ENCODE measurements at regions not wholly inside any gene's neighbourhood (a gene's known extent, or its start where the extent isn't known, plus 50 kb on each side); places are given as distances from the start of the nearest gene placed in this dataset.
"Not testable (repeated sequence)": the region's sequence is repeated elsewhere in the genome, so short reads cannot be mapped to it uniquely, and the experiment has no call there.

DNA sequence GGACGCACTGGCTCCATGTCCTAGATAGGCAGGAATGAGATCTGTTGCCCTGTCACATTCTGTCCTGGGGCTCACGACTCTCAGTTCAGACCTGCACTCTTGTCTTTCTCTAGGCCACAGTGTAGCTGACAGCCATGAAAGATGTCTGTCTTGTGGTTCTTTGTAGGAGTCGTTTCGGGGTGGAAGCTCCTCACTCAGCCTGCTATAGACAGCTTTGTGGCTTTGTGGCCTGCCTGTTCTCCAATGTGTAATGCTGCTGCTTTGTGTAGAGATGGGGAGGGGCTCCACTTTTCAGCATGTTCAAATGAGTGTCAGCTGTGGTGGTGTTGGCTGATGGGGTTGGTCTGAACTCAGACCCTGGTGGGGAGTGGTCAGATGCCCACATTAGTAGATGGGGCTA, 410.7 kb downstream of the ACTR3B start:
- H3K27ac ChIP-seq (ENCODE audit: low read length) = no peak overlapping the region

DNA sequence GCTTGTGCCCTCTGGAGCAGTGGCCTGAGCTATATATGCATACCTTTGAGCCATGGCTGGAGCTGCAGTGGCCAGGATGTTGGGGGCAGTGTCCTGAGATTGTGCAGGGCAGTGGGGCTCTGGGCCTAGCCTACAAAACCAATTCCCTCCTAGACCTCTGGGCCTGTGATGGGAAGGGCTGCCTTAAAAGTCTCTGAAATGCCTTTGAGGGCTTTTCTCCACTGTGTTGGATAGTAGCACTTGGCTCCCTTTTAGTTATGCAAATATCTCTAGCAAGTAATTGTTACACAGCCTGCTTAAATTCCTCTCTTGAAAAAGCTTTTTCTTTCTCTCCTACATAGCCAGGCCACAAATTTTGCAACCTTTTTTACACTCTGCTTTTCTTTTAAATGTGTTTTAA, 426.4 kb downstream of the ACTR3B start:
- no peak for DNase-seq
- H3K27me3 ChIP-seq (ENCODE audit: control insufficient read depth, insufficient read depth, low read length) = no peaks in the 10 kb centered on the region
- no peaks in the 10 kb centered on the region for H3K9me3 ChIP-seq (ENCODE audit: control insufficient read depth, low read depth, low read length)
- H3K4me1 ChIP-seq (ENCODE audit: control insufficient read depth, insufficient read depth, low read length) = no peaks in the 10 kb centered on the region
- H3K27ac ChIP-seq (ENCODE audit: low read length) = no peak overlapping the region
- no peaks in the 10 kb centered on the region for H3K36me3 ChIP-seq (ENCODE audit: control insufficient read depth, insufficient read depth, low read length)
- no peak overlapping the region for H3K4me3 ChIP-seq (ENCODE audit: low read length)

More for the DNA sequence above, 410.7 kb downstream of the ACTR3B start:
- Histone ChIP-seq H3K9me3 (ENCODE audit: control insufficient read depth, low read depth, low read length) (peaks cover 5% of the 10 kb centered on the region), H3K27me3 (ENCODE audit: control insufficient read depth, insufficient read depth, low read length) (no peaks in the 10 kb centered on the region), H3K4me1 (ENCODE audit: control insufficient read depth, insufficient read depth, low read length) (no peaks in the 10 kb centered on the region), H3K4me3 (ENCODE audit: low read length) (no peak overlapping the region), H3K36me3 (ENCODE audit: control insufficient read depth, insufficient read depth, low read length) (no peaks in the 10 kb centered on the region)
- DNase-seq = no peak
- no CpG with 5 or more reads among the region's 4 CpGs for WGBS (ENCODE audit: insufficient coverage, low lambda C conversion rate)

DNA sequence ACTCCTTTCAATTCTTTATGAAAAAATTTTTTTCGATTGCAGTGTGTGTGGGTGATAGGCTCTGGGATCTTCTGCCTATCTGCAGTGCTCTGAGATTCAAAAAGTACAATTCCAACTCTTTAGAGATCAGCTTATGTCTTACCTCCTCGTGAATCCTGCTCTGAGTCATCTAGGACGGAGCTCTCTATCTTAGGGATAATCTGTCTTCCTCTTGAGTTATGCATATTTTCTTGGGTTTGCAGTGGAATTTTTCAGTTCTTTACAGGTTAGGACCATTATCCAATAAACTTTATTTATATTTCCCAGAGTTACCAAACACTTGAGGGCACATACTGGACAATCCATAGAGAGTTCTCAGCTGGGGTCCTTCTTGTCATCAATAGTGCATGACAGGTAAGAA, 428.6 kb downstream of the ACTR3B start:
- no peaks in the 10 kb centered on the region for H3K27me3 ChIP-seq (ENCODE audit: control insufficient read depth, insufficient read depth, low read length)
- H3K4me3 ChIP-seq (ENCODE audit: low read length) = no peak overlapping the region
- no peaks in the 10 kb centered on the region for H3K9me3 ChIP-seq (ENCODE audit: control insufficient read depth, low read depth, low read length)
- H3K36me3 ChIP-seq (ENCODE audit: control insufficient read depth, insufficient read depth, low read length) = no peaks in the 10 kb centered on the region
- no peak overlapping the region for H3K27ac ChIP-seq (ENCODE audit: low read length)
- WGBS (ENCODE audit: insufficient coverage, low lambda C conversion rate) = 100% methylated on average over 1 of the region's 3 CpGs
- no peaks in the 10 kb centered on the region for H3K4me1 ChIP-seq (ENCODE audit: control insufficient read depth, insufficient read depth, low read length)
- DNase-seq = no peak

DNA sequence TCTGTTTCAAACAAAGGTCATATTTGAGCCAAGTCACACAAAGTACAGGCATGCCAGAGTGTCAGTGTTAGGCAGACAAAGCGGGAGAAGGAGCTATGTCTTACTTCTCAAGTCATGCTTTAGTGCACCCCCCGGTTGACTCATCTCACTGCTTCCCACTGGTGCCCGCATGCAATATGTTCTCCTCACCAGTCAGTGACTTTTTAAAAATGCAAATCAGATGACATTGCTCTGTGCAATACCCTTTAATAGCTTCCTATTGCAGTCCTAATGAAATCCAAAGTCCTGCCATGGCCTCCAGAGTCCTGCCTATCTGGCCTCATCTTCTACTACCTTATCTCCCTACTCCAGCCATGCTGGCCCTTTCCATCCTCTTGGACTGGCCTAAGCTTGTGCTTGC, 429.1 kb downstream of the ACTR3B start:
- no peaks in the 10 kb centered on the region for H3K4me1 ChIP-seq (ENCODE audit: control insufficient read depth, insufficient read depth, low read length)
- no peak for DNase-seq

DNA sequence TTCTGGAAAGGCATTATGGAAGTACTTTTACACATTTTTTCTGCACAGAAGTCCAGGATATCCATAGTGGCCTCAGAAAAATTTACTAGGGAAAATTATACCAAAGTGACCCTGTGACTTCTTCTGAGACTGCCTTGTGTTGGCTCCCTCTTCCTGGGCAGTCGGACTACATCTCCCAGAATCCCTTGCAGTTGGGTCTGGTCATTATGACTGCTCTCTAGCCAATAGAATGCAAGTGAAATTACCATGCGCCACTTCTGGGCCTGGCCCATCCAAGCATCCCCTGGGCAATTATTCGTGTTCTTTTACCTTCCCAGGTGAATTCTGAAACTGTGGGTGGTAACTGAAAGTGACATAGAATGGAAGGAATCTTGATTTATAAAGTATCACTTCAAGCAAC, 430.9 kb downstream of the ACTR3B start:
- Histone ChIP-seq H3K4me1 (ENCODE audit: control insufficient read depth, insufficient read depth, low read length) (no peaks in the 10 kb centered on the region), H3K27ac (ENCODE audit: low read length) (no peak overlapping the region), H3K4me3 (ENCODE audit: low read length) (no peak overlapping the region), H3K27me3 (ENCODE audit: control insufficient read depth, insufficient read depth, low read length) (no peaks in the 10 kb centered on the region), H3K9me3 (ENCODE audit: control insufficient read depth, low read depth, low read length) (no peaks in the 10 kb centered on the region), H3K36me3 (ENCODE audit: control insufficient read depth, insufficient read depth, low read length) (no peaks in the 10 kb centered on the region)
- WGBS (ENCODE audit: insufficient coverage, low lambda C conversion rate) = no CpG with 5 or more reads among the region's 3 CpGs
- DNase-seq = no peak

More for the DNA sequence above, 429.1 kb downstream of the ACTR3B start:
- Histone ChIP-seq H3K9me3 (ENCODE audit: control insufficient read depth, low read depth, low read length) (no peaks in the 10 kb centered on the region), H3K4me3 (ENCODE audit: low read length) (no peak overlapping the region), H3K27ac (ENCODE audit: low read length) (no peak overlapping the region), H3K27me3 (ENCODE audit: control insufficient read depth, insufficient read depth, low read length) (no peaks in the 10 kb centered on the region), H3K36me3 (ENCODE audit: control insufficient read depth, insufficient read depth, low read length) (no peaks in the 10 kb centered on the region)
- WGBS (ENCODE audit: insufficient coverage, low lambda C conversion rate) = no CpG with 5 or more reads among the region's 3 CpGs

DNA sequence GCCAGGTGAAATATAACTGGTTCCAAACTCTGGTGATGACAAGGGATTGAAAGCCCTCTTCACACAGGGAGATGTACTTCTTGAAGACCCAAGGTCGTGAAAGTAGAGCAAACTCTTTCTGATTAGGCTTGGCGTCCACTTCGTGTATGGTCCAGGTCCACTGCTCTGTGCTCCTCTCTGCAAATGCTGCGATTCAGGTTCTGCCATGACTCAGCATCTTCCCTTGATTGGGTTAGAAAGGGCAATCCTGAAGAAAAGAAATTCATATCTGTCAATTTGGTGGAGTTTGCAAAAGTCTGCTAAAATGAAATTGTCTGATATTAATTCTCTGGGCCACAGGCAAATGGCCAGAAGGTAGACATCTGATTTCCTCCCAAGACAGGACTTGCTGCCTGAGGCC, 431.4 kb downstream of the ACTR3B start:
- Histone ChIP-seq H3K36me3 (ENCODE audit: control insufficient read depth, insufficient read depth, low read length) (no peaks in the 10 kb centered on the region), H3K4me1 (ENCODE audit: control insufficient read depth, insufficient read depth, low read length) (no peaks in the 10 kb centered on the region), H3K4me3 (ENCODE audit: low read length) (no peak overlapping the region), H3K27ac (ENCODE audit: low read length) (no peak overlapping the region), H3K27me3 (ENCODE audit: control insufficient read depth, insufficient read depth, low read length) (no peaks in the 10 kb centered on the region), H3K9me3 (ENCODE audit: control insufficient read depth, low read depth, low read length) (no peaks in the 10 kb centered on the region)
- no CpG with 5 or more reads among the region's 4 CpGs for WGBS (ENCODE audit: insufficient coverage, low lambda C conversion rate)
- no peak for DNase-seq

DNA sequence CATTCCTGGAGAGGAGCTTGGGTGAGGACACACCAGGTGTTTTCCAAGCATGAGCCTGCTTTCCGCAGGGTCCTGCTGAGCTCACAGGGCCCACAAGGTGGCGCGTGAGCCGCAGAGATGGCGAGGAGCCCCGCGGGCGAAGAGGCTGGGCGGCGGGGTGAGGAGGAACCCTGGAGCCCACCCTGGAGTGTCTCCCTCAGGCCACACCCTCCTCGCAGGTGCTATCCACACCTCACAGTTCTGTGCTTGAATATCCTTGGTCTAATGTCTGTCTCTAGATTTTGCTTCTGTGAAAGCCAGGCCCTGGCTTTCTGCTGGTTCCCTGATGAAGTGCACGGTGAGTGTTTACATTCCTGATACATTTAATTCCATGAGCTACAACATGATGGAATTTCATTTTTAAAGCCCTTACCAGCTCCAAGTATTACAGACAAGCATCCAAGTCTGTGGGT, 433.6 kb downstream of the ACTR3B start:
- Histone ChIP-seq H3K36me3 (ENCODE audit: control insufficient read depth, insufficient read depth, low read length) (no peaks in the 10 kb centered on the region), H3K4me3 (ENCODE audit: low read length) (no peak overlapping the region), H3K4me1 (ENCODE audit: control insufficient read depth, insufficient read depth, low read length) (no peaks in the 10 kb centered on the region), H3K27ac (ENCODE audit: low read length) (no peak overlapping the region), H3K9me3 (ENCODE audit: control insufficient read depth, low read depth, low read length) (no peaks in the 10 kb centered on the region), H3K27me3 (ENCODE audit: control insufficient read depth, insufficient read depth, low read length) (no peaks in the 10 kb centered on the region)
- no CpG with 5 or more reads among the region's 12 CpGs for WGBS (ENCODE audit: insufficient coverage, low lambda C conversion rate)
- peak; percentile 4 to 7 for DNase-seq

DNA sequence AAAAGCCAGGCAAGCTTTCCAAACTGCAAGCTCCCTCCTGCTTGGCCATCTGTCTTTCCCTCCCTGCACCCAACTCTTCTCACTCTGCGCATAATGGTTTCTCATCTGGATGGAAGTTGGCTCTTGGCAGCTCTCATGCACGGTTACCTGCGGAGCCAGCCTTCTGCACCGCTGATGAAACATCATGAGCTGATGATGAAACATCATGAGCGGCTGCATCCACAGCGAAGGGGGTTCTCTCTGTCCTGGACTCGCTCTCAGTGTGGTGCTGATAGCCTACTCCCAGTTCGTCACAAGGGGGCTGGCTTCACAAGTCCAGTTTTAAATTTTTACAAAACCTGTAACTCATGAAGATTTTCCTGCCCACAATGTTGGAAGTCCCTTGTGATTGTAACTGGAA, 457.5 kb downstream of the ACTR3B start:
- H3K4me1 ChIP-seq (ENCODE audit: control insufficient read depth, insufficient read depth, low read length) = no peaks in the 10 kb centered on the region
- H3K4me3 ChIP-seq (ENCODE audit: low read length) = no peak overlapping the region
- no peaks in the 10 kb centered on the region for H3K36me3 ChIP-seq (ENCODE audit: control insufficient read depth, insufficient read depth, low read length)
- DNase-seq = no peak
- no CpG with 5 or more reads among the region's 8 CpGs for WGBS (ENCODE audit: insufficient coverage, low lambda C conversion rate)
- no peaks in the 10 kb centered on the region for H3K27me3 ChIP-seq (ENCODE audit: control insufficient read depth, insufficient read depth, low read length)
- H3K9me3 ChIP-seq (ENCODE audit: control insufficient read depth, low read depth, low read length) = peaks cover 10% of the 10 kb centered on the region
- no peak overlapping the region for H3K27ac ChIP-seq (ENCODE audit: low read length)

DNA sequence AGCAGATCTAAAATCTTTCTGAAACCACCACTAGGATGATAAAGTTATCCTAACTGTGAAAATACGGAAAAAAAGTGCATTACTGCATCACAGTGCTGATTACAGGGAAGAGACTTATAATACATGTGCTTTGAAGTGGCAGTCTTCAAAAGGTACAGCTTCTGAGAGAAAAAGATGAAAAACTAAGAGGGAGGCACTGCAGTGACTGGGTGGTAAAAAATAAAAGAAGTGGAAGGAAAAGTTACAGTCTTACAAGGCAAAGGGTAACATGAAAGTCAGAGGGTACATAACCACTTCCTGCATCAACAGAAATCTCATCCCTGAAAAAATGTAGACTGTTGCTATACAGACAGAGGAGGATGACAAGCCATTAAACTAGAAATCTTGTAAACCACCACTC, 465.3 kb downstream of the ACTR3B start:
- WGBS (ENCODE audit: insufficient coverage, low lambda C conversion rate) = 100% methylated on average over 1 of the region's 1 CpG
- Histone ChIP-seq H3K27ac (ENCODE audit: low read length) (no peak overlapping the region), H3K36me3 (ENCODE audit: control insufficient read depth, insufficient read depth, low read length) (no peaks in the 10 kb centered on the region), H3K4me3 (ENCODE audit: low read length) (no peak overlapping the region), H3K4me1 (ENCODE audit: control insufficient read depth, insufficient read depth, low read length) (no peaks in the 10 kb centered on the region), H3K27me3 (ENCODE audit: control insufficient read depth, insufficient read depth, low read length) (no peaks in the 10 kb centered on the region), H3K9me3 (ENCODE audit: control insufficient read depth, low read depth, low read length) (peaks cover 9% of the 10 kb centered on the region)
- DNase-seq = no peak

DNA sequence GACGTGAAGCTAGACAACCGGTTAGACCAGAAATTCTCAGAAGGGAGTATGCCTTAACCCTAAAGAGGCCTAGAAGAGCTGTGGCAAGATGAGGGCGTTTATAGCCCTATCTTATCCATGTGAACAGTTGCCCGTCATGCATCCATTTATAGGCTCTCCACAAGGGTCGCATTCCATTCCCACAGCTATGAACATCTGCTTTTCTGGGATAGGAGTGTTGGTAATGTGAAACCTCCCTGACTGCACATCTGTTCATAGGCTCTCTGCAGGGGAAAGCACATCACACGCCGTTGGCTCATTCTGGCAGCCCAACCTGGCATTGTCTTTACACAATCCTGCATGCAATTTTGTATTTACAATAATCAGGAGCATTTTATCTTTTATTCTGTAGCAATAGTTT, 485.6 kb downstream of the ACTR3B start:
- not testable (repeated sequence) for H3K36me3 ChIP-seq (ENCODE audit: control insufficient read depth, insufficient read depth, low read length); H3K27ac ChIP-seq (ENCODE audit: low read length); H3K4me3 ChIP-seq (ENCODE audit: low read length); H3K9me3 ChIP-seq (ENCODE audit: control insufficient read depth, low read depth, low read length); H3K27me3 ChIP-seq (ENCODE audit: control insufficient read depth, insufficient read depth, low read length); H3K4me1 ChIP-seq (ENCODE audit: control insufficient read depth, insufficient read depth, low read length); DNase-seq
- WGBS (ENCODE audit: insufficient coverage, low lambda C conversion rate) = no CpG with 5 or more reads among the region's 7 CpGs

DNA sequence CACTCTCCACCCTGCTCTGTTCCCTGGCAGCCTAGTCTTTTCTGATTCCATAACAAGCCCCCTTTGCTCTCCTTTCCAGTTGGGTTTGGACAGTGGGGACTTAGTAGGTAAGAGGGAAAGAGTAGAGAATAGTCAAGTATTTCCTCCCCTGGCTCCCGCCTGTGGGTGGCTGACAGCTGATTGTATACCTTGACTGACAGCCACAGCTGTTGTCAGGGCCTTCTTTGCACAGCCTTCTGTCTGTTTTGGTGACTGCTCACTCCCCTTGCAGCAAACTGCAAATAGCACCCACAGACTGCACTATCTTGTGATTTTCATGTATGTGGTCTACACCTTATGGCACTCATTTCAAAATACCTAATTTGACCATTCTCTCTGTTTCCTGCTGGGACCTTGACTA, 486.3 kb downstream of the ACTR3B start:
- Histone ChIP-seq H3K27me3 (ENCODE audit: control insufficient read depth, insufficient read depth, low read length) (no peaks in the 10 kb centered on the region), H3K9me3 (ENCODE audit: control insufficient read depth, low read depth, low read length) (no peaks in the 10 kb centered on the region), H3K4me1 (ENCODE audit: control insufficient read depth, insufficient read depth, low read length) (no peaks in the 10 kb centered on the region), H3K4me3 (ENCODE audit: low read length) (no peak overlapping the region), H3K27ac (ENCODE audit: low read length) (no peak overlapping the region), H3K36me3 (ENCODE audit: control insufficient read depth, insufficient read depth, low read length) (no peaks in the 10 kb centered on the region)
- no CpG with 5 or more reads among the region's 1 CpG for WGBS (ENCODE audit: insufficient coverage, low lambda C conversion rate)
- no peak for DNase-seq

All from large intestine (tissue), 3 donors.